Upper lobe of left lung (tissue), 4 donors: ENCODE measurements at regions not wholly inside any gene's neighbourhood (a gene's known extent, or its start where the extent isn't known, plus 50 kb on each side); places are given as distances from the start of the nearest gene placed in this dataset.

Source experiments
- CTCF ChIP-seq, 6 experiments: fragments of 450-650 bp in 4 of 6; fragments of 200-600 bp in 2 of 6; sonication (generic) in 2 of 6; IDR thresholded peaks; one replicate each; pipeline ENCODE4 v1.5.1; 2016 to 2019; ENCODE audit warnings: antibody characterized with exemption in 6 of 6
- EP300 ChIP-seq, 4 donors: sonication (generic); formaldehyde crosslinking; IDR thresholded peaks; one replicate each; pipeline ENCODE4 v1.5.1; 2017; ENCODE audit warnings: antibody characterized with exemption in 4 of 4, control low read depth in 2 of 4
- POLR2A ChIP-seq, 4 donors: fragments of 450-650 bp; IDR thresholded peaks; one replicate each; pipeline ENCODE4 v1.5.1; 2016 to 2017; ENCODE audit warnings: antibody characterized with exemption in 4 of 4, mild to moderate bottlenecking in 2 of 4

DNA sequence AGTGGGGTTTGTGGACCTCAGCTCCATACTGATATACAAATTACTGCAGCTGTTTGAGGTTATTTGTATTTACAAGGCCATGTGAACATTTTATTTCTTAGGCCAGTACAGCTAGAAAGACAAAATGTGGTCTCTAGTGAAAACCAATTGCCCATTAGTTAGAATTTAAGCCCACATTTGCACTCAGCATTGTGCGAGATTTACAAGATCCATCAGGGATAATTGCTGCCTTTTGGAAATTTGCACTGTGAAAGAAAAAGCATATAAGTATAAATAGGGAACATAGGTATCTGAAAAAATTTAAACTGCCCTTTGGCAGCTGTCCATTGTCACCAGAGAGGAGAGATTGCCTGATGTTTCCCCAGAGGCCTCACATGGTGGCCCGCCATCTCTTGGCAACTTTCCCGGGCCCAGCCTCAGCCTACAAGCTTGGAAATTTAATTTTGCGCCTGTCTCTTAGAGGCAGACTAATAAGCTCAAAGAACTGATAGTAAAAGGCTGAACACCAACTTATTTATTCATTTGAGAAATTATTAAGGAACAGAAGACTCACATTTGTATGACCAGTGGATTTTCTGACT lies 120.7 kb downstream of the MAP3K21 start:
- no peak for TF ChIP-seq POLR2A (IDR thresholded peaks at IDR 0.05)
- no peak for TF ChIP-seq CTCF (IDR thresholded peaks at IDR 0.05)
- no peak for TF ChIP-seq EP300 (IDR thresholded peaks at IDR 0.05)
